GM19438 (cell line): ENCODE measurements at regions not wholly inside any gene's neighbourhood (a gene's known extent, or its start where the extent isn't known, plus 50 kb on each side); places are given as distances from the start of the nearest gene placed in this dataset.

Experiments
- ATAC-seq: cut with Tn5 transposase; IDR thresholded peaks from one replicate; pipeline ENCODE4 v1.9.1; 2021; ENCODE audit warnings: low read depth; ENCODE audit not compliant: unreplicated experiment

GRCh38 chr3:137061186-137061585 lies 103.4 kb downstream of the IL20RB start:
- ATAC-seq: no peak

GRCh38 chr3:137062250-137062649 lies 104.5 kb downstream of the IL20RB start:
- ATAC-seq: peak; percentile 78

GRCh38 chr3:137065381-137065780 lies 107.6 kb downstream of the IL20RB start:
- ATAC-seq: no peak

GRCh38 chr3:137066092-137066491 lies 108.3 kb downstream of the IL20RB start:
- no peak for ATAC-seq

GRCh38 chr3:137071104-137071503 lies 113.3 kb downstream of the IL20RB start:
- ATAC-seq: no peak

GRCh38 chr3:137075020-137075419 lies 117.2 kb downstream of the IL20RB start:
- no peak for ATAC-seq

- ATAC-seq: no peak
Observed at GRCh38 chr3:137078040-137078439, 120.3 kb downstream of the IL20RB start.

- no peak for ATAC-seq
Observed at GRCh38 chr3:137079571-137079970, 121.8 kb downstream of the IL20RB start.

- no peak for ATAC-seq
Observed at GRCh38 chr3:137081711-137082110, 123.9 kb downstream of the IL20RB start.

GRCh38 chr3:137082763-137083162 lies 125.0 kb downstream of the IL20RB start:
- ATAC-seq: no peak

- no peak for ATAC-seq
Observed at GRCh38 chr3:137083332-137083731, 125.5 kb downstream of the IL20RB start.

- no peak for ATAC-seq
Observed at GRCh38 chr3:137084586-137084985, 126.8 kb downstream of the IL20RB start.

- no peak for ATAC-seq
Observed at GRCh38 chr3:137097386-137097785, 139.6 kb downstream of the IL20RB start.

GRCh38 chr3:137097852-137098251 lies 140.1 kb downstream of the IL20RB start:
- ATAC-seq: no peak

- no peak for ATAC-seq
Observed at GRCh38 chr3:137099364-137100219, 141.8 kb downstream of the IL20RB start.

- no peak for ATAC-seq
Observed at GRCh38 chr3:137100326-137100725, 142.5 kb downstream of the IL20RB start.

GRCh38 chr3:137103739-137104138 lies 146.0 kb downstream of the IL20RB start:
- ATAC-seq: no peak

- no peak for ATAC-seq
Observed at GRCh38 chr3:137105277-137105977, 147.6 kb downstream of the IL20RB start.

- ATAC-seq: no peak
Observed at GRCh38 chr3:137106612-137107240, 148.9 kb downstream of the IL20RB start.

- no peak for ATAC-seq
Observed at GRCh38 chr3:137108699-137109440, 151.1 kb downstream of the IL20RB start.
